HG03159 (cell line): ENCODE measurements at regions not wholly inside any gene's neighbourhood (a gene's known extent, or its start where the extent isn't known, plus 50 kb on each side); places are given as distances from the start of the nearest gene placed in this dataset.

Experiments used
- ATAC-seq: cut with Tn5 transposase; IDR thresholded peaks from one replicate; pipeline ENCODE4 v1.9.1; 2021; ENCODE audit warnings: mild to moderate bottlenecking, moderate library complexity; ENCODE audit not compliant: unreplicated experiment

- ATAC-seq, result no peak
Measured at GRCh38 chr2:146666340-146666739, 1178.5 kb upstream of the ACVR2A start.

- ATAC-seq, result no peak
Measured at GRCh38 chr2:146665800-146666199, 1179.0 kb upstream of the ACVR2A start.

DNA sequence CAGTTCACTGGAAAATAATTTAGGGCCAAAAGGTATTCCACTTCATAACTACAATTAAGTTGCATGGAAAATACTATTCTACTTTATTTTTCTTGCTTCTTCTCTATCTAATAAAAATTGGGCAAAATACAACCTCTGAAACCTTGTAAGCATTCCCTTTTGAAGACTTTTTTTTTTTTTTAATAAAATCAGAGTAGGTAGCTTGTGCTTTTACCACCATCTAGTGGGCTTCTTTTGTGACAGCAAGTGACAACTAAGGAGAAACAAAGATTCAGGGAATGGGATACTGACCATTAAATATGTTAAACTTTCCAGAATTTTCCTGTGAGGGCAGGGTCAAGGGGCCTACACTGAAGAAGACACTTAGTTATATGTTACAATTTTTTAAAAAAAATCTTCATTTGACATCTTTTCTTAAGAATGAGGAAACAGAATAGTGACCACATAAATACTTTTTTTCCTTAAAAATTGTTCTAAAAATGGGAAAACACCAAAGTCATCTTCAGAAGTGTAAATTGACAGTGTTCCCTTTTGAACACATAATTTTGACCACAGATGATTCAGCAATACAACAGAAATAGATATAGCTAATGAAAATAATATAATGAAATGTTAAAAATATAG, 1183.2 kb upstream of the ACVR2A start:
- no peak for ATAC-seq

- no peak for ATAC-seq
Measured at GRCh38 chr2:146659976-146660375, 1184.9 kb upstream of the ACVR2A start.

DNA sequence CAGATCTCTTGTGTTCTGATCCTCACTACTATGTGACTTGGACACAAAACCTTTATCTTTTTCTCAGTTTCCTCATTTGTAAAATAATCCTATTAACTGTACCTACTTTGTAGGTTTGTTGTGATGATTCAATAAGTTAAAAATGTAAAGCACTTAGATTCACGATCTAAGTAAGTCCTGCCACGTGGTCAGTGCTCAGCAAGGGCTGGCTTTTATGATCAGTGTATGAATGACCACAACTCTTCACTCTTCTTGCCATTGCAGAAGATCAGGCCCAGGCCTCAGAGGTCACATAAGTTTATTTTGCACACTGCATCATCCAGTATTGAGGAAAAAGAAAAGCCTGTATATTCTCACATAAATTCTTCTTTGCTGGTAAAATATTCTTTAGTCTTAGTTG, 1192.5 kb upstream of the ACVR2A start:
- no peak for ATAC-seq

DNA sequence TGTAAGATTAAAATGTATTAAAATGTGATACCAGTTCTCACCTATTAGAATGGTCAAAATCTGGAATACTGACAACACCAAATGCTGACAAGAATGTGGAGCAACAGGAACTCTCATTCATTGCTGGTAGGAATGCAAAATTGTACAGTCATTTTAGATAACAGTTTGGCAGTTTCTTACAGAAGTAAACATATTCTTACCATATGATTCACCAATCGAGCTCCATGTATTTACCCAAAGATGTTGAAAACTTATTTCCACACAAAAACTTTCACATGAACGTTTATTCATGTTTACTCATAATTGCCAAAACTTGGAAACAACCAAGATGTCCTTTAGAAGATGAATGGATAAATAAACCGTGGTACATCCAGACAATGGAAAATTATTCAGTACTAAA, 1193.5 kb upstream of the ACVR2A start:
- ATAC-seq, result no peak

DNA sequence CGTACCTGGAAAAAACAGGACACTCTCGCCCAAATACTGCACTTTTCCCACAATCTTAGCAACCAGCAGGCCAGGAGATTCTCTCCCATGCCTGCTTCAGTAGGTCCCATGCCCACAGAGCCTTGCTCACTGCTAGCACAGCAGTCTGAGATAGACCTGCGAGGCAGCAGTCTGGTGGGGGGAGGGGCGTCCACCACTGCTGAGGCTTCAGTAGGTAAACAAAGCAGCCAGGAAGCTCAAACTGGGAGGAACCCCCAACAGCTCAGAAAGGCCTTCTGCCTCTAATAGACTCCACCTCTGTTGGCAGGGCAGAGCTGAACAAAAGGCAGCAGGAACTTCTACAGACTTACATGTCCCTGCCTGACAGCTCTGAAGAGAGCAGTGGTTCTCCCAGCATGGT, 1202.8 kb upstream of the ACVR2A start:
- ATAC-seq, result no peak

DNA sequence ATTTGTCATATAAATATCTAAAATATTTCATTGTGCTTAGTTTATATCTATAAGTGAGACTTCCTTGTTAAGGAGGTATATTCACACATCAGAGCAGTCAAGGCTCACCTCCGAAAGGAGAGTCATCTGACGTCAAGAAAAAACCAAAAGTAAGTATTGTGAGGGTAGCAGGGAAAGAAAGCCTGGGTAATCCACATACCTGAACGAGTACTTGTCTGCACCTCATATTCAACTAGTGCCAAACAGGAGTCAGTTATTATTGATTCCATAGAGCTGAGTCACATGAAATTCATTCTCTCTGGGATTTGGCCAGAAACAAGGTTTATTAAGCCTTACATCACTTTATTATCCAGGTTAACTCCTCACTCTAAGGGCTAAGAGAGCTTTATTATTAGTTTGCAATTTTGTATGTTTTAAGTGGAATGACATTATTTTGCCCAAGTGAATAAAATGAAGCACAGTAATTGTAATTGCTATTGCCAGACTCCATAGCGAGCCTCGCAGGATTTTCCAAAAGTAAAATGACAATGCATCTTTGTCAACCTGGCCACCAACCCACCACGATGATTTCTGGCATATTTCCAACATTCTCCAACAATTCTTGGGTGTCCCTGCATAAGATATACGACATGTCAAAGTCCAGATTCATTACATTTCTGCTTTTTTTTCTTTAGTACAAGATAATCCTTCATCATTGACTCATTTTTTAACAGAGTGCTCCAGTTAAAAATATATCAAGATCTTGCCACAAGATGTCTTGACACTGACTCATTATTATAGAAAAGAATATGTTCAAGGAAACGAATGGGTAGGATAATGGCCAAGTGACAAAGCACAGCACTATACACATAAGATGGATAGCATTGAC, 1210.4 kb upstream of the ACVR2A start:
- ATAC-seq, result no peak

DNA sequence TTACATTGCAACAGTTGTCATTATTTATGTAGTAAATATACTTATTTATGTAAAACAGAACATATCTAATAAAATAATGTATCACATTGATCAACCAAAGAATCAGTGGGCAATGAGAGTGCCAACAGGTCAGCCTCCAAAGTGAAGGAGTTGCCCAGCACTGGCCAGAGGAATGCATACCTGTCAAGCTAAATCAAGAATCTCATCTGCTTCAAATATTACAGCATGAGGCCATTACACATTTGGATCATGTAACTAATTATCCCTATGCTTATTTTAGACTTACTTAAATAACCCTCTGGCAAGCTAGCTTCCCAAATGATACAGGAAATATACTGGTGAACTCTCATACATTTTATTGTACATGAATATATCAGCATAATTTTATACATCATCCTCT, 1211.7 kb upstream of the ACVR2A start:
- no peak for ATAC-seq

GRCh38 chr2:146632707-146633106, 1212.1 kb upstream of the ACVR2A start:
- ATAC-seq, result no peak

DNA sequence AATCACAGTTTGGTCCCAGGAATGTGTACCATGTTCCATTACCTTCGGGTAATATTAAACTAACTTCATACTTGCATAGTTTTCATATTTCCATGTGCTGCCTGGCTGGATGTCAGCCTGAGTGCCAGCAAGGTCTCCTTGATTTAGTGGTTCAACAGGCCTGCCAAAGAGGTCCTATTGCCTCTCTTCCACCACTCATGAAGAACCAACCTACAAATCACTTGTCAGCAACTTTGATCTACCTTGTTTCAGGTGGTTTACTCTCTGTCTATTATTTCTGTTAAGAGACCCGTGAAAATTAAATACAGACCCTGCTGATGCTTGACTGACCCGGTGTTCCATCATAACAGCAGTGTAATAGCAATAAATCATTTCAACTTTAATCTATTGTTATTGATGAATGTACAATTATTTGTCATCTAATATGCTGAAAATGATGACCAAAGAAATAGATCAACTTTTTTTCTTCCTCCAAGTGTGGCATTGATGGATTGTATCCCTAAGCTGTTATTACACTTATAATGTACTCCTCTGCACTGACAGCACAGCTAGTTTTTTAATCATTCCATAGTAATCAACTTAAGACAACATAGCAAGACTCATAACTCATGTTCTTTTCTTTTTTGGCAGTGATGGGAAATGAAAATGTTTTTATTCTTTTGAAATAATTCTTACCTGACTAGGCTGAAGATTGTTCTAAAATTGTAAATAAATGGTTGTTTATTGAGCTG, 1220.2 kb upstream of the ACVR2A start:
- no peak for ATAC-seq

DNA sequence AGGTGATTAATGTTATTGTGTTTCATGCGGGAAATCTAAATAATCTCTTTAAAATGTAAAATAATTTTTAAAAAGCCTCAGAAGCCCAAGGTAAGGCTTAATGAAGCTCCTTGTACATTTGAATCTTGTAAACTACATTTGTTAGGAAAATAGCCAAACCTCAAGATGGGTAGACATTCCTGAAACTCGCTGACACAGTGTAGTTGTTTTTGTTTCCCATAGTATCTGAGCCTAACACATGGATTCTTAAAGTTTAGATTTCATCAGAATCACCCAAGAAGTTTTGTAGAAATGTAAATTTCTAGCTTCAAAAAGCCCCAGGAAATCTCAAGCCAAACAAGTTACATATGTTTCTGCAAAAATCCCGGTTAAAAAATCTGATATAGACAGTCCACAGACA, 1221.1 kb upstream of the ACVR2A start:
- ATAC-seq, result no peak

- ATAC-seq, result no peak
Measured at GRCh38 chr2:146621656-146622055, 1223.2 kb upstream of the ACVR2A start.

DNA sequence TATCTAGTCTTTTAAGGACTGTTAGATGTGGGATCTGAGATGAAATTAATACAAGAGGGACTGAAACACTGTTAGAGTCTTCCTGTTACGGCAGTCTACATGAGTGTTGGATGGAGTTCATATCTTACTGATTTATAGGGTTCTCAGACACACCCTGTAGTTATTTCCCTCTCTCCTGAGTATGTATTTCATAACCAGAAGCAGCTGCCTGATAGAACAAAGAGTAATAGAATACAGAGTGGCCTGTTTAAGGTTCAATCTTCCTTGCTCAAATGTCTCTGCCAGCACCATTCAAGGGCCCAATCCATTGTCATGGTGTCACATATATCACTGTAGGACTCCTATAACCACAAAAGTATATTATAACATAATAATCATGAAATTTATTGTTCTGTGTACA, 1229.1 kb upstream of the ACVR2A start:
- no peak for ATAC-seq

- no peak for ATAC-seq
Measured at GRCh38 chr2:146608490-146608889, 1236.3 kb upstream of the ACVR2A start.

DNA sequence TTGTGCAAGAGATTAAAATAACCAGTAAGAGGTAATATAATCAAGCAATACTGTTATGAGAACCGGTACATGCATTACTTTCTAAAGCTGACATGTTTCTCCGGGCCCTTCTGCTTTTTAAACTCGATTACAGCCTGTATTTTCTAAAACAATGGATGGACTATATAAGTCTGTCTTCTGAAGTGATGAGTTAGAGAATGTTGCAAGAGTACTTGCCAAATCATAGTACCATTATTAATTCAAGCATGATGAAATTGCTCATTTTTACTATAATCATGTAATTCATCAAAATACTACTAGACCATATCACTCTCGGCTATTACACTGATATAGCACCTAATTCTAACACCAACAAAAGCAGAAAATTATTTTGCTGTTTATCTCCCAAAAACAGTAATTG, 1240.3 kb upstream of the ACVR2A start:
- no peak for ATAC-seq

DNA sequence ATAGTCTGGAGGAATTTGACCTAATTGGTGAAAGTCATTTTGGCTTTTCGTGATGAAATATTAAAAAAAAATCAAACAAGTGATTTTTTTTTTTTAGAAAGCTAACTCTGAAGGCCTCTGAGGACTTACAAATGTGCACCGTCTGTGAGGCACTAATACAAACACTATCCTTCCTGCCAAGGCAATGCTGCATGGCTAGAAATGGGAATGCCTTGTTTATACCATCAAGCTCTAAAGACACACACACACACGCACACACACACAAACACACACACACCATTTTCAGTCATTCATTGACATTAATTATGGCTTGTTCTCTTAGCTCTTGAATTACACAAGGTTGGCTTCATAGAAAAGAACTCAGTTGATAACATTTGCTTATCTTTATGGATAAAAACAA, 1242.0 kb upstream of the ACVR2A start:
- no peak for ATAC-seq

- no peak for ATAC-seq
Measured at GRCh38 chr2:146602383-146602782, 1242.4 kb upstream of the ACVR2A start.

DNA sequence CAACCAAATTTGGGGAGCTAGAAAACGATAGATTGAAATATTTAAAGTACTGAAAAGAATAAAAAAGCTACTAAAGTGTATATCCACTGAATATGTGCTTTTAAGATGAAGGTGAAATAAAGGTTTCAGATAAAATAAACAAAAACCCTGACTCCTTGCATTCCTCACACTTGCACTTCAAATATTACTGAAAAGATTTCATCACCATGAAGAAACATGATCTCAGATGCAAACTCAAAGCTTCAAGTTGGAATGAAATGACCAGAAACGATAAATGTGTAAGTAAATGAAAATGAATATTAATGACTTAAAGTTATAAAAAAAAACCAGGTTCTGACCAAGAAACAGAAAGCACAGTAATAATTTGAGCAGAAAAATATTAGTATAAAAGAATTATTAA, 1246.0 kb upstream of the ACVR2A start:
- ATAC-seq, result no peak

GRCh38 chr2:146597291-146597690, 1247.5 kb upstream of the ACVR2A start:
- ATAC-seq, result no peak

GRCh38 chr2:146591908-146592307, 1252.9 kb upstream of the ACVR2A start:
- no peak for ATAC-seq

- no peak for ATAC-seq
Measured at GRCh38 chr2:146587291-146587713, 1257.5 kb upstream of the ACVR2A start.
